PC-3 (cell line): ENCODE measurements at regions not wholly inside any gene's neighbourhood (a gene's known extent, or its start where the extent isn't known, plus 50 kb on each side); places are given as distances from the start of the nearest gene placed in this dataset.

Source experiments
- ATAC-seq: fragments of 200-7000 bp; cut with Tn5 transposase; 2 replicates; pipeline ENCODE4 v1.9.1; 2020; ENCODE audit warnings: mild to moderate bottlenecking, moderate library complexity
- BruUV-seq: library from RNA; stranded (reverse); fragments of 400-500 nt; replicated peaks from 2 replicates; lab custom pipeline; 2021; lab: Mats Ljungman, UMichigan
- CTCF ChIA-PET: fragments of 300-600 bp; sonication (Branson Sonifier 250); formaldehyde crosslinking; loops from one replicate; lab custom pipeline; 2022; ENCODE audit warnings: antibody characterized with exemption; lab: Charles Lee
- POLR2A ChIA-PET: fragments of 300-600 bp; sonication (Branson Sonifier 250); formaldehyde crosslinking; loops from one replicate; lab custom pipeline; 2022; ENCODE audit warnings: antibody characterized with exemption; ENCODE audit not compliant: unreplicated experiment; lab: Charles Lee
- DNase-seq: peaks from one replicate; pipeline ENCODE4 v3.0.0-alpha.2; 2015
- H2AFZ ChIP-seq: fragments of 300-600 bp; sonication (generic); 2 replicates; pipeline ENCODE4 v1.6.0; 2016; ENCODE audit warnings: antibody characterized with exemption, low read length
- H3F3A ChIP-seq: fragments of 300-600 bp; sonication (generic); one replicate; pipeline ENCODE4 v1.6.0; 2017; ENCODE audit warnings: antibody characterized with exemption, low read length, control low read depth, mild to moderate bottlenecking; ENCODE audit not compliant: unreplicated experiment
- H3K27ac ChIP-seq: fragments of 300-600 bp; sonication (generic); 2 replicates; pipeline ENCODE4 v1.5.1; 2016; ENCODE audit warnings: mild to moderate bottlenecking, low read length
- H3K27me3 ChIP-seq: fragments of 300-600 bp; sonication (generic); 2 replicates; pipeline ENCODE4 v1.6.1; 2016; ENCODE audit warnings: low read length, mixed read lengths
- H3K36me3 ChIP-seq: fragments of 300-600 bp; sonication (generic); 2 replicates; pipeline ENCODE4 v1.6.1; 2016; ENCODE audit warnings: low read depth, mixed run types, low read length, mixed read lengths
- H3K4me1 ChIP-seq: fragments of 300-600 bp; sonication (generic); 2 replicates; pipeline ENCODE4 v1.5.1; 2016; ENCODE audit warnings: low read length; ENCODE audit not compliant: insufficient read depth
- H3K4me2 ChIP-seq: fragments of 300-600 bp; sonication (generic); 2 replicates; pipeline ENCODE4 v1.6.0; 2016; ENCODE audit warnings: low read length
- H3K4me3 ChIP-seq: fragments of 300-600 bp; sonication (generic); 2 replicates; pipeline ENCODE4 v1.5.1; 2016; ENCODE audit warnings: mild to moderate bottlenecking, low read length, mixed read lengths
- H3K79me2 ChIP-seq: fragments of 300-600 bp; sonication (generic); 2 replicates; pipeline ENCODE4 v1.6.1; 2017; ENCODE audit warnings: low read length, mixed read lengths
- H3K9ac ChIP-seq: fragments of 300-600 bp; sonication (generic); 2 replicates; pipeline ENCODE4 v1.6.0; 2016; ENCODE audit warnings: mild to moderate bottlenecking, low read length
- H3K9me2 ChIP-seq: fragments of 300-600 bp; sonication (generic); replicated peaks from 2 replicates; pipeline ENCODE4 v1.6.1; 2016; ENCODE audit warnings: mixed run types, low read length, mixed read lengths
- H3K9me3 ChIP-seq: fragments of 300-600 bp; sonication (generic); 2 replicates; pipeline ENCODE4 v1.6.1; 2016; ENCODE audit warnings: low read length, mixed read lengths
- H4K20me1 ChIP-seq: fragments of 300-600 bp; sonication (generic); 2 replicates; pipeline ENCODE4 v1.6.1; 2016; ENCODE audit warnings: low read length, mixed read lengths
- CTCF ChIP-seq: fragments of 300-600 bp; sonication (generic); conservative IDR thresholded peaks from 2 replicates; pipeline ENCODE4 v1.5.1; 2017; ENCODE audit warnings: antibody characterized with exemption, low read depth, mild to moderate bottlenecking, low read length
- EZH2 ChIP-seq: fragments of 300-600 bp; sonication (generic); IDR thresholded peaks from one replicate; pipeline ENCODE4 v1.6.1; 2017; ENCODE audit warnings: antibody characterized with exemption, mild to moderate bottlenecking, low read length; ENCODE audit not compliant: unreplicated experiment
- EZH2phosphoT487 ChIP-seq: fragments of 300-600 bp; sonication (generic); IDR thresholded peaks from 2 replicates; pipeline ENCODE4 v1.6.1; 2018; ENCODE audit warnings: mild to moderate bottlenecking, antibody characterized with exemption, low read length, borderline replicate concordance
- intact Hi-C: fragments of 100-400 bp; cut with micrococcal nuclease; formaldehyde crosslinking; loops from 2 replicates; pipeline ENCODE4 v1.9.0; 2023

GRCh38 chr4:110787109-110787508 is 164.2 kb upstream of the PITX2 start:
- intact Hi-C loops = no loop called here
- H3K36me3 ChIP-seq = no peaks in the 10 kb centered on the region
- no TSS peak for BruUV-seq
- no peaks in the 10 kb centered on the region for H3F3A ChIP-seq
- no peaks in the 10 kb centered on the region for H3K9me2 ChIP-seq
- CTCF ChIA-PET = no interaction called here
- H3K9me3 ChIP-seq = no peaks in the 10 kb centered on the region
- no peak overlapping the region for H3K4me3 ChIP-seq
- H3K4me2 ChIP-seq = no peak overlapping the region
- POLR2A ChIA-PET = no interaction called here
- H3K4me1 ChIP-seq = no peaks in the 10 kb centered on the region
- H3K9ac ChIP-seq = no peak overlapping the region
- H4K20me1 ChIP-seq = no peaks in the 10 kb centered on the region
- no peak for DNase-seq
- ATAC-seq = no peak
- H3K79me2 ChIP-seq = no peaks in the 10 kb centered on the region
- TF ChIP-seq EZH2 (no peak), EZH2phosphoT487 (no peak), CTCF (no peak)
- H3K27ac ChIP-seq = no peak overlapping the region
- no peak overlapping the region for H2AFZ ChIP-seq
- peaks cover 8% of the 10 kb centered on the region; the same call in 1 of the 2 replicates for H3K27me3 ChIP-seq

DNA sequence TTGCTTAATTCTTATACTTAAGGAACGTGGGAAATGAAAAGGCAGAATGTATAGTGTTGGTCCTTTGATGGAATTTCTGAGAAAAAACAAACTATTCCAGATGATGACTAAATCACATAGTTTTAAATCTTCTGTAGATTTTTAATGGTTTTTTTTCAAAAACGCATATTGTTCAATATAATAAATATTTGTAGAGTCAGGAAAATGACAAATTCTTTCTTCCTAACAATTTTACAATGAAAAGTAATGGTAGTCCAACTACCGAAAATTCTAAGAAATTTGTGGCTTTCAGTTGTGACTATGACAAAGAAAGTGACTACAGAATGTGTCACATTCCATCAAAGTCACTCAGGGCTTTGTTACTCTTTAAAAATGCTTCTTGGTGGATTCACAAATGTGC is 164.8 kb upstream of the PITX2 start:
- H3K27me3 ChIP-seq = peaks cover 13% of the 10 kb centered on the region; the same call in 1 of the 2 replicates
- H3K4me2 ChIP-seq = no peak overlapping the region
- H3K27ac ChIP-seq = no peak overlapping the region
- DNase-seq = no peak
- no peaks in the 10 kb centered on the region for H3K36me3 ChIP-seq
- ATAC-seq = no peak
- ChIA-PET CTCF (no interaction called here), POLR2A (no interaction called here)
- no peaks in the 10 kb centered on the region for H4K20me1 ChIP-seq
- H3K9me3 ChIP-seq = no peaks in the 10 kb centered on the region
- intact Hi-C loops = no loop called here
- no peaks in the 10 kb centered on the region for H3K79me2 ChIP-seq
- no peak for TF ChIP-seq CTCF
- TF ChIP-seq EZH2 = no peak
- TF ChIP-seq EZH2phosphoT487 = no peak
- H3K9ac ChIP-seq = no peak overlapping the region
- no peaks in the 10 kb centered on the region for H3F3A ChIP-seq
- H2AFZ ChIP-seq = no peak overlapping the region
- H3K4me1 ChIP-seq = no peaks in the 10 kb centered on the region
- H3K9me2 ChIP-seq = no peaks in the 10 kb centered on the region
- no TSS peak for BruUV-seq
- no peak overlapping the region for H3K4me3 ChIP-seq

- POLR2A ChIA-PET = no interaction called here
These were observed 165.4 kb upstream of the PITX2 start for GRCh38 chr4:110788302-110788701.

More at GRCh38 chr4:110788302-110788701, 165.4 kb upstream of the PITX2 start:
- Histone ChIP-seq H3K4me2 (no peak overlapping the region), H3K79me2 (no peaks in the 10 kb centered on the region), H3K4me3 (no peak overlapping the region), H3K9me3 (no peaks in the 10 kb centered on the region), H3K36me3 (no peaks in the 10 kb centered on the region), H4K20me1 (no peaks in the 10 kb centered on the region), H3K27me3 (peaks cover 19% of the 10 kb centered on the region), H3K4me1 (no peaks in the 10 kb centered on the region), H3K9me2 (no peaks in the 10 kb centered on the region), H3K9ac (no peak overlapping the region), H3F3A (no peaks in the 10 kb centered on the region), H2AFZ (no peak overlapping the region), H3K27ac (no peak overlapping the region)
- DNase-seq (no peak), ATAC-seq (no peak)
- CTCF ChIA-PET = no interaction called here
- intact Hi-C loops = no loop called here
- BruUV-seq = no TSS peak
- TF ChIP-seq CTCF (no peak), EZH2 (no peak), EZH2phosphoT487 (no peak)
